ENCODE measurements at regions not wholly inside any gene's neighbourhood (a gene's known extent, or its start where the extent isn't known, plus 50 kb on each side); places are given as distances from the start of the nearest gene placed in this dataset.

- H3K36me3 ChIP-seq (ENCODE audit: control insufficient read depth in 4 of 4, insufficient read depth in 4 of 4, low read length in 3 of 4), result no peaks in the 10 kb centered on the region
- ChIA-PET POLR2A (no interaction called here), CTCF (no interaction called here)
- H3K4me1 ChIP-seq (ENCODE audit: control extremely low read depth in 1 of 4, control insufficient read depth in 4 of 4, insufficient read depth in 4 of 4, low read length in 3 of 4), result no peaks in the 10 kb centered on the region
- no peaks in the 10 kb centered on the region for H3K27me3 ChIP-seq (replicated peaks in 2 of 5; ENCODE audit: control insufficient read depth in 4 of 5, insufficient read depth in 5 of 5, low read length in 4 of 5)
- no peak for DNase-seq
- H3K4me3 ChIP-seq (ENCODE audit: control insufficient read depth in 1 of 7, extremely low read depth in 1 of 7, insufficient read depth in 4 of 7, low read depth in 2 of 7, low read length in 6 of 7), result no peak overlapping the region
- WGBS (ENCODE audit: insufficient coverage), result 100% methylated on average over 1 of the region's 3 CpGs
- H3K27ac ChIP-seq (ENCODE audit: insufficient read depth in 1 of 2, low read depth in 1 of 2, low read length in 2 of 2, poor library complexity in 1 of 2, severe bottlenecking in 2 of 2), result no peak overlapping the region
- no peaks in the 10 kb centered on the region for H3K9me3 ChIP-seq (ENCODE audit: control extremely low read depth in 1 of 5, control insufficient read depth in 4 of 5, insufficient read depth in 2 of 5, low read depth in 1 of 5, low read length in 4 of 5)
These were observed 361.5 kb downstream of the DSEL start for GRCh38 chr18:67154979-67155378.

GRCh38 chr18:67151366-67151765 is 365.2 kb downstream of the DSEL start:
- 93% methylated on average over 5 of the region's 6 CpGs for WGBS (ENCODE audit: insufficient coverage)
- Histone ChIP-seq H3K9me3 (ENCODE audit: control extremely low read depth in 1 of 5, control insufficient read depth in 4 of 5, insufficient read depth in 2 of 5, low read depth in 1 of 5, low read length in 4 of 5) (no peaks in the 10 kb centered on the region), H3K4me1 (ENCODE audit: control extremely low read depth in 1 of 4, control insufficient read depth in 4 of 4, insufficient read depth in 4 of 4, low read length in 3 of 4) (no peaks in the 10 kb centered on the region), H3K27ac (ENCODE audit: insufficient read depth in 1 of 2, low read depth in 1 of 2, low read length in 2 of 2, poor library complexity in 1 of 2, severe bottlenecking in 2 of 2) (no peak overlapping the region), H3K27me3 (replicated peaks in 2 of 5; ENCODE audit: control insufficient read depth in 4 of 5, insufficient read depth in 5 of 5, low read length in 4 of 5) (no peaks in the 10 kb centered on the region), H3K4me3 (ENCODE audit: control insufficient read depth in 1 of 7, extremely low read depth in 1 of 7, insufficient read depth in 4 of 7, low read depth in 2 of 7, low read length in 6 of 7) (no peak overlapping the region), H3K36me3 (ENCODE audit: control insufficient read depth in 4 of 4, insufficient read depth in 4 of 4, low read length in 3 of 4) (no peaks in the 10 kb centered on the region)
- ChIA-PET POLR2A (no interaction called here), CTCF (no interaction called here)
- DNase-seq, result no peak

- no peaks in the 10 kb centered on the region for H3K27me3 ChIP-seq (replicated peaks in 2 of 5; ENCODE audit: control insufficient read depth in 4 of 5, insufficient read depth in 5 of 5, low read length in 4 of 5)
- no peak overlapping the region for H3K27ac ChIP-seq (ENCODE audit: insufficient read depth in 1 of 2, low read depth in 1 of 2, low read length in 2 of 2, poor library complexity in 1 of 2, severe bottlenecking in 2 of 2)
- ChIA-PET CTCF (no interaction called here), POLR2A (no interaction called here)
- WGBS (ENCODE audit: insufficient coverage), result 98% methylated on average over 8 of the region's 9 CpGs
- no peak overlapping the region for H3K4me3 ChIP-seq (ENCODE audit: control insufficient read depth in 1 of 7, extremely low read depth in 1 of 7, insufficient read depth in 4 of 7, low read depth in 2 of 7, low read length in 6 of 7)
- no peak for DNase-seq
- no peaks in the 10 kb centered on the region for H3K36me3 ChIP-seq (ENCODE audit: control insufficient read depth in 4 of 4, insufficient read depth in 4 of 4, low read length in 3 of 4)
- H3K4me1 ChIP-seq (ENCODE audit: control extremely low read depth in 1 of 4, control insufficient read depth in 4 of 4, insufficient read depth in 4 of 4, low read length in 3 of 4), result no peaks in the 10 kb centered on the region
- no peaks in the 10 kb centered on the region for H3K9me3 ChIP-seq (ENCODE audit: control extremely low read depth in 1 of 5, control insufficient read depth in 4 of 5, insufficient read depth in 2 of 5, low read depth in 1 of 5, low read length in 4 of 5)
These were observed 370.8 kb downstream of the DSEL start for GRCh38 chr18:67145586-67146292.

- CTCF ChIA-PET, result no interaction called here
- no peaks in the 10 kb centered on the region for H3K4me1 ChIP-seq (ENCODE audit: control extremely low read depth in 1 of 4, control insufficient read depth in 4 of 4, insufficient read depth in 4 of 4, low read length in 3 of 4)
- no peak overlapping the region for H3K27ac ChIP-seq (ENCODE audit: insufficient read depth in 1 of 2, low read depth in 1 of 2, low read length in 2 of 2, poor library complexity in 1 of 2, severe bottlenecking in 2 of 2)
- H3K4me3 ChIP-seq (ENCODE audit: control insufficient read depth in 1 of 7, extremely low read depth in 1 of 7, insufficient read depth in 4 of 7, low read depth in 2 of 7, low read length in 6 of 7), result no peak overlapping the region
- no peak for DNase-seq
- no peaks in the 10 kb centered on the region for H3K27me3 ChIP-seq (replicated peaks in 2 of 5; ENCODE audit: control insufficient read depth in 4 of 5, insufficient read depth in 5 of 5, low read length in 4 of 5)
- no peaks in the 10 kb centered on the region for H3K9me3 ChIP-seq (ENCODE audit: control extremely low read depth in 1 of 5, control insufficient read depth in 4 of 5, insufficient read depth in 2 of 5, low read depth in 1 of 5, low read length in 4 of 5)
- 100% methylated on average over 1 of the region's 4 CpGs for WGBS (ENCODE audit: insufficient coverage)
- no peaks in the 10 kb centered on the region for H3K36me3 ChIP-seq (ENCODE audit: control insufficient read depth in 4 of 4, insufficient read depth in 4 of 4, low read length in 3 of 4)
- POLR2A ChIA-PET, result no interaction called here
These were observed 372.2 kb downstream of the DSEL start for GRCh38 chr18:67144329-67144728.

GRCh38 chr18:67143028-67143427 is 373.5 kb downstream of the DSEL start:
- POLR2A ChIA-PET, result no interaction called here
- H3K4me1 ChIP-seq (ENCODE audit: control extremely low read depth in 1 of 4, control insufficient read depth in 4 of 4, insufficient read depth in 4 of 4, low read length in 3 of 4), result no peaks in the 10 kb centered on the region
- DNase-seq, result no peak
- H3K27me3 ChIP-seq (replicated peaks in 2 of 5; ENCODE audit: control insufficient read depth in 4 of 5, insufficient read depth in 5 of 5, low read length in 4 of 5), result no peaks in the 10 kb centered on the region
- H3K9me3 ChIP-seq (ENCODE audit: control extremely low read depth in 1 of 5, control insufficient read depth in 4 of 5, insufficient read depth in 2 of 5, low read depth in 1 of 5, low read length in 4 of 5), result no peaks in the 10 kb centered on the region
- H3K27ac ChIP-seq (ENCODE audit: insufficient read depth in 1 of 2, low read depth in 1 of 2, low read length in 2 of 2, poor library complexity in 1 of 2, severe bottlenecking in 2 of 2), result no peak overlapping the region
- no peak overlapping the region for H3K4me3 ChIP-seq (ENCODE audit: control insufficient read depth in 1 of 7, extremely low read depth in 1 of 7, insufficient read depth in 4 of 7, low read depth in 2 of 7, low read length in 6 of 7)
- no peaks in the 10 kb centered on the region for H3K36me3 ChIP-seq (ENCODE audit: control insufficient read depth in 4 of 4, insufficient read depth in 4 of 4, low read length in 3 of 4)
- CTCF ChIA-PET, result no interaction called here
- 96% methylated on average over 4 of the region's 5 CpGs for WGBS (ENCODE audit: insufficient coverage)

- Histone ChIP-seq H3K4me3 (ENCODE audit: control insufficient read depth in 1 of 7, extremely low read depth in 1 of 7, insufficient read depth in 4 of 7, low read depth in 2 of 7, low read length in 6 of 7) (no peak overlapping the region), H3K27me3 (replicated peaks in 2 of 5; ENCODE audit: control insufficient read depth in 4 of 5, insufficient read depth in 5 of 5, low read length in 4 of 5) (no peaks in the 10 kb centered on the region), H3K9me3 (ENCODE audit: control extremely low read depth in 1 of 5, control insufficient read depth in 4 of 5, insufficient read depth in 2 of 5, low read depth in 1 of 5, low read length in 4 of 5) (no peaks in the 10 kb centered on the region), H3K36me3 (ENCODE audit: control insufficient read depth in 4 of 4, insufficient read depth in 4 of 4, low read length in 3 of 4) (no peaks in the 10 kb centered on the region), H3K27ac (ENCODE audit: insufficient read depth in 1 of 2, low read depth in 1 of 2, low read length in 2 of 2, poor library complexity in 1 of 2, severe bottlenecking in 2 of 2) (no peak overlapping the region), H3K4me1 (ENCODE audit: control extremely low read depth in 1 of 4, control insufficient read depth in 4 of 4, insufficient read depth in 4 of 4, low read length in 3 of 4) (no peaks in the 10 kb centered on the region)
- DNase-seq, result no peak
- ChIA-PET POLR2A (no interaction called here), CTCF (no interaction called here)
- WGBS (ENCODE audit: insufficient coverage), result 95% methylated on average over 5 of the region's 5 CpGs
These were observed 373.9 kb downstream of the DSEL start for GRCh38 chr18:67142604-67143003.

GRCh38 chr18:67140495-67140894 is 376.0 kb downstream of the DSEL start:
- H3K27ac ChIP-seq (ENCODE audit: insufficient read depth in 1 of 2, low read depth in 1 of 2, low read length in 2 of 2, poor library complexity in 1 of 2, severe bottlenecking in 2 of 2), result no peak overlapping the region
- 100% methylated on average over 2 of the region's 2 CpGs for WGBS (ENCODE audit: insufficient coverage)
- no peaks in the 10 kb centered on the region for H3K36me3 ChIP-seq (ENCODE audit: control insufficient read depth in 4 of 4, insufficient read depth in 4 of 4, low read length in 3 of 4)
- H3K27me3 ChIP-seq (replicated peaks in 2 of 5; ENCODE audit: control insufficient read depth in 4 of 5, insufficient read depth in 5 of 5, low read length in 4 of 5), result no peaks in the 10 kb centered on the region
- no peak overlapping the region for H3K4me3 ChIP-seq (ENCODE audit: control insufficient read depth in 1 of 7, extremely low read depth in 1 of 7, insufficient read depth in 4 of 7, low read depth in 2 of 7, low read length in 6 of 7)
- no peaks in the 10 kb centered on the region for H3K9me3 ChIP-seq (ENCODE audit: control extremely low read depth in 1 of 5, control insufficient read depth in 4 of 5, insufficient read depth in 2 of 5, low read depth in 1 of 5, low read length in 4 of 5)
- H3K4me1 ChIP-seq (ENCODE audit: control extremely low read depth in 1 of 4, control insufficient read depth in 4 of 4, insufficient read depth in 4 of 4, low read length in 3 of 4), result no peaks in the 10 kb centered on the region
- ChIA-PET CTCF (no interaction called here), POLR2A (no interaction called here)
- no peak for DNase-seq
